GM21723 (cell line): ENCODE measurements at regions not wholly inside any gene's neighbourhood (a gene's known extent, or its start where the extent isn't known, plus 50 kb on each side); places are given as distances from the start of the nearest gene placed in this dataset.

ENCODE experiments used
- ATAC-seq: cut with Tn5 transposase; IDR thresholded peaks from one replicate; pipeline ENCODE4 v1.9.1; 2021; ENCODE audit warnings: mild to moderate bottlenecking, moderate library complexity; ENCODE audit not compliant: unreplicated experiment

GRCh38 chr1:187413405-187414169 lies 584.8 kb downstream of the PLA2G4A start:
- ATAC-seq, result no peak

GRCh38 chr1:187415065-187415464 lies 586.3 kb downstream of the PLA2G4A start:
- no peak for ATAC-seq

- no peak for ATAC-seq
Measured at GRCh38 chr1:187417520-187417919, 588.8 kb downstream of the PLA2G4A start.

- no peak for ATAC-seq
Measured at GRCh38 chr1:187433598-187433997, 604.8 kb downstream of the PLA2G4A start.

GRCh38 chr1:187442603-187443002 lies 613.9 kb downstream of the PLA2G4A start:
- no peak for ATAC-seq

GRCh38 chr1:187443939-187444338 lies 615.2 kb downstream of the PLA2G4A start:
- no peak for ATAC-seq

- no peak for ATAC-seq
Measured at GRCh38 chr1:187445066-187445465, 616.3 kb downstream of the PLA2G4A start.

- ATAC-seq, result no peak
Measured at GRCh38 chr1:187451238-187451637, 622.5 kb downstream of the PLA2G4A start.

GRCh38 chr1:187454010-187454409 lies 625.3 kb downstream of the PLA2G4A start:
- no peak for ATAC-seq

GRCh38 chr1:187456446-187456845 lies 627.7 kb downstream of the PLA2G4A start:
- ATAC-seq, result no peak

- ATAC-seq, result no peak
Measured at GRCh38 chr1:187460093-187460492, 631.3 kb downstream of the PLA2G4A start.

GRCh38 chr1:187464320-187464719 lies 635.6 kb downstream of the PLA2G4A start:
- ATAC-seq, result no peak

GRCh38 chr1:187465441-187465840 lies 636.7 kb downstream of the PLA2G4A start:
- no peak for ATAC-seq

- ATAC-seq, result no peak
Measured at GRCh38 chr1:187469836-187470235, 641.1 kb downstream of the PLA2G4A start.

- no peak for ATAC-seq
Measured at GRCh38 chr1:187471555-187471954, 642.8 kb downstream of the PLA2G4A start.

GRCh38 chr1:187474336-187474735 lies 645.6 kb downstream of the PLA2G4A start:
- no peak for ATAC-seq

- ATAC-seq, result no peak
Measured at GRCh38 chr1:187476671-187477070, 647.9 kb downstream of the PLA2G4A start.

GRCh38 chr1:187477103-187477502 lies 648.4 kb downstream of the PLA2G4A start:
- ATAC-seq, result no peak

- ATAC-seq, result no peak
Measured at GRCh38 chr1:187477535-187477934, 648.8 kb downstream of the PLA2G4A start.

- ATAC-seq, result no peak
Measured at GRCh38 chr1:187481581-187482148, 652.9 kb downstream of the PLA2G4A start.

- no peak for ATAC-seq
Measured at GRCh38 chr1:187490266-187490665, 661.5 kb downstream of the PLA2G4A start.

GRCh38 chr1:187491082-187491720 lies 662.5 kb downstream of the PLA2G4A start:
- no peak for ATAC-seq
